ENCODE measurements at regions not wholly inside any gene's neighbourhood (a gene's known extent, or its start where the extent isn't known, plus 50 kb on each side); places are given as distances from the start of the nearest gene placed in this dataset.

GRCh38 chr2:115939902-115940301 lies 1497.5 kb downstream of the DPP10 start:
- no peak for TF ChIP-seq POLR2A (IDR thresholded peaks at IDR 0.05)
- TF ChIP-seq CTCF (IDR thresholded peaks at IDR 0.05), result no peak
- TF ChIP-seq EP300 (IDR thresholded peaks at IDR 0.05), result no peak
- no peak for TF ChIP-seq POLR2AphosphoS5 (IDR thresholded peaks at IDR 0.05)
